KMS-11 (cell line): ENCODE measurements at regions not wholly inside any gene's neighbourhood (a gene's known extent, or its start where the extent isn't known, plus 50 kb on each side); places are given as distances from the start of the nearest gene placed in this dataset.

ENCODE experiments used
- H2AFZ ChIP-seq: fragments of 200-600 bp; sonication (generic); 2 replicates; pipeline ENCODE4 v1.6.1; 2016; ENCODE audit warnings: antibody characterized with exemption, mixed run types, low read depth
- H3K27ac ChIP-seq: fragments of 200-600 bp; sonication (generic); 2 replicates; pipeline ENCODE4 v1.6.1; 2016; ENCODE audit warnings: mild to moderate bottlenecking, mixed run types
- H3K27me3 ChIP-seq: fragments of 200-600 bp; sonication (generic); 2 replicates; pipeline ENCODE4 v1.6.1; 2017; ENCODE audit warnings: mild to moderate bottlenecking, low read depth, mixed run types, moderate library complexity; ENCODE audit not compliant: insufficient read depth
- H3K36me3 ChIP-seq: fragments of 200-600 bp; sonication (generic); 2 replicates; pipeline ENCODE4 v1.6.1; 2017; ENCODE audit warnings: mild to moderate bottlenecking, mixed run types; ENCODE audit not compliant: insufficient read depth
- H3K4me1 ChIP-seq: fragments of 200-600 bp; sonication (generic); 2 replicates; pipeline ENCODE4 v1.6.1; 2016; ENCODE audit warnings: mild to moderate bottlenecking, low read depth, mixed run types; ENCODE audit not compliant: poor library complexity, severe bottlenecking
- H3K4me2 ChIP-seq: fragments of 200-600 bp; sonication (generic); 2 replicates; pipeline ENCODE4 v1.7.0; 2016; ENCODE audit warnings: mild to moderate bottlenecking, mixed run types
- H3K4me3 ChIP-seq: fragments of 200-600 bp; sonication (generic); IDR thresholded peaks from 2 replicates; pipeline ENCODE4 v1.6.1; 2017; ENCODE audit warnings: low read depth, low read length, mixed read lengths; ENCODE audit not compliant: insufficient read depth
- H3K79me2 ChIP-seq: fragments of 200-600 bp; sonication (generic); 2 replicates; pipeline ENCODE4 v1.6.1; 2016; ENCODE audit warnings: low read depth, mixed run types; ENCODE audit not compliant: insufficient read depth
- H3K9ac ChIP-seq: fragments of 200-600 bp; sonication (generic); 2 replicates; pipeline ENCODE4 v1.6.1; 2016; ENCODE audit warnings: mild to moderate bottlenecking, mixed run types
- H4K20me1 ChIP-seq: fragments of 200-600 bp; sonication (generic); 2 replicates; pipeline ENCODE4 v1.6.1; 2016; ENCODE audit warnings: mild to moderate bottlenecking, mixed run types; ENCODE audit not compliant: insufficient read depth
- CTCF ChIP-seq: fragments of 200-600 bp; sonication (generic); conservative IDR thresholded peaks from 2 replicates; pipeline ENCODE4 v1.6.1; 2017; ENCODE audit warnings: low read depth, mild to moderate bottlenecking, antibody characterized with exemption, low read length, moderate library complexity, mixed read lengths

GRCh38 chr10:128178302-128178958, 52.2 kb upstream of the MKI67 start:
- Histone ChIP-seq H3K27me3 (no peaks in the 10 kb centered on the region), H2AFZ (no peak overlapping the region), H3K4me3 (no peak overlapping the region), H3K36me3 (no peaks in the 10 kb centered on the region), H4K20me1 (no peaks in the 10 kb centered on the region), H3K79me2 (no peaks in the 10 kb centered on the region), H3K9ac (no peak overlapping the region), H3K27ac (no peak overlapping the region), H3K4me2 (no peak overlapping the region), H3K4me1 (no peaks in the 10 kb centered on the region)
- peak; percentile 42; the same call in 1 of the 2 replicates for TF ChIP-seq CTCF

- no peaks in the 10 kb centered on the region for H3K27me3 ChIP-seq
- no peaks in the 10 kb centered on the region for H4K20me1 ChIP-seq
- no peaks in the 10 kb centered on the region for H3K79me2 ChIP-seq
- H2AFZ ChIP-seq, result no peak overlapping the region
- H3K4me1 ChIP-seq, result no peaks in the 10 kb centered on the region
- TF ChIP-seq CTCF, result no peak
- H3K36me3 ChIP-seq, result no peaks in the 10 kb centered on the region
- no peak overlapping the region for H3K9ac ChIP-seq
- no peak overlapping the region for H3K4me2 ChIP-seq
- H3K4me3 ChIP-seq, result no peak overlapping the region
- H3K27ac ChIP-seq, result no peak overlapping the region
Observed at GRCh38 chr10:128180843-128181242, 54.6 kb upstream of the MKI67 start.

- Histone ChIP-seq H3K4me3 (no peak overlapping the region), H4K20me1 (no peaks in the 10 kb centered on the region), H3K27me3 (no peaks in the 10 kb centered on the region), H3K36me3 (no peaks in the 10 kb centered on the region), H3K27ac (no peak overlapping the region), H3K4me2 (no peak overlapping the region), H3K4me1 (no peaks in the 10 kb centered on the region), H2AFZ (no peak overlapping the region), H3K79me2 (no peaks in the 10 kb centered on the region), H3K9ac (no peak overlapping the region)
- no peak for TF ChIP-seq CTCF
Observed at GRCh38 chr10:128185627-128186026, 59.4 kb upstream of the MKI67 start.

- no peak overlapping the region for H3K9ac ChIP-seq
- H3K27me3 ChIP-seq, result no peaks in the 10 kb centered on the region
- H3K79me2 ChIP-seq, result no peaks in the 10 kb centered on the region
- no peak overlapping the region for H3K27ac ChIP-seq
- no peak overlapping the region for H2AFZ ChIP-seq
- TF ChIP-seq CTCF, result no peak
- no peak overlapping the region for H3K4me3 ChIP-seq
- H3K36me3 ChIP-seq, result no peaks in the 10 kb centered on the region
- no peaks in the 10 kb centered on the region for H4K20me1 ChIP-seq
- no peak overlapping the region for H3K4me2 ChIP-seq
- no peaks in the 10 kb centered on the region for H3K4me1 ChIP-seq
Observed at GRCh38 chr10:128186959-128187787, 61.0 kb upstream of the MKI67 start.
